CD4-positive, alpha-beta T cell treated with Interleukin-4 for 1 hour (primary cell): ENCODE measurements at regions not wholly inside any gene's neighbourhood (a gene's known extent, or its start where the extent isn't known, plus 50 kb on each side); places are given as distances from the start of the nearest gene placed in this dataset.
"Not testable (repeated sequence)": the region's sequence is repeated elsewhere in the genome, so short reads cannot be mapped to it uniquely, and the experiment has no call there.

Experiments used
- DNase-seq, 2 donors: peaks; one replicate each; pipeline ENCODE4 v3.0.0-alpha.2; 2020 to 2022

GRCh38 chr1:57532299-57532698 lies 108.4 kb upstream of the DAB1 start:
- DNase-seq: no peak

- DNase-seq: not testable (repeated sequence)
These were observed 107.0 kb upstream of the DAB1 start for GRCh38 chr1:57530911-57531260.

- no peak for DNase-seq
These were observed 106.5 kb upstream of the DAB1 start for GRCh38 chr1:57530206-57530910.

GRCh38 chr1:57522575-57522974 lies 98.7 kb upstream of the DAB1 start:
- DNase-seq: no peak

- DNase-seq: no peak
These were observed 97.1 kb upstream of the DAB1 start for GRCh38 chr1:57520743-57521515.

GRCh38 chr1:57518496-57518895 lies 94.6 kb upstream of the DAB1 start:
- DNase-seq: no peak

GRCh38 chr1:57517587-57518374 lies 93.9 kb upstream of the DAB1 start:
- no peak for DNase-seq

DNA sequence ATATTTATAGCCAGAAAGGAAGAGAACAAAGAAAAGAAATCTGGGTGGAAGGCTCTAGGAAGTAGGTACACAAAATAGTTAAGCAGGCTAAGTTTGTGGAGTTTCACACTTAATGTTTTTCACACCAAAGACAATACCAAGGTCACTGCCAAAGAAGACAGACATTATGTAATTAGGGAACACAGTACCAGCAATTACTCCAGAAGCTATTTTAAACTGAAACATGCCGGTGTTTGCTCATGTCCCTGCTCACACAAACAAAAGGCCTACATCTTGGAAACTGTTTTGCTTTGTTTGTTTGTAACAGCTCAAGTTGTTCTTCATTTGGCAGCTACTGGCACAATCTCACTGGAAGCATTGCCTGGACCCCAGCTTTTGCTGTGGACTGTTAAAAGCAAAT lies 88.5 kb upstream of the DAB1 start:
- no peak for DNase-seq

GRCh38 chr1:57506941-57507340 lies 83.1 kb upstream of the DAB1 start:
- no peak for DNase-seq

DNA sequence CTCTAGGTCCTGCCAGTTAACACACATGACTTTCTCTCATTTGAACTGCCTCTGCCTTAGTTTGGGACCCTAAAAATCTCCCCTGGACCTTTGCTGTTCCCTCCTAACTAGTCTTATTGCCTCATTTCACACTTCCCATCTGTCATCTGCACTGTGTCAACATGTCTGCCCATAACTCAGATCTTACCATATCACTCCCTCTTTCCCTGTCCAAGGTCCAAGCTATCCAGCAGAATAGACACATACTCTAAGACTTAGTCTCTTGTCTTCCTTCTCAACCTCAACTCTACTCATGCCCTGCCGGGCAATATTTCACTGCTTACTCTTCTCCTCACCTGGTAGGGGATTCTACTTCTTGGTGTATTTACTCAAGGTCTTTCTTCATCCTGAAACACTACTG lies 79.5 kb upstream of the DAB1 start:
- no peak for DNase-seq

GRCh38 chr1:57500136-57500830 lies 76.4 kb upstream of the DAB1 start:
- DNase-seq: no peak

- DNase-seq: no peak
These were observed 70.7 kb upstream of the DAB1 start for GRCh38 chr1:57494530-57495079.

GRCh38 chr1:57492586-57493226 lies 68.8 kb upstream of the DAB1 start:
- DNase-seq: no peak

DNA sequence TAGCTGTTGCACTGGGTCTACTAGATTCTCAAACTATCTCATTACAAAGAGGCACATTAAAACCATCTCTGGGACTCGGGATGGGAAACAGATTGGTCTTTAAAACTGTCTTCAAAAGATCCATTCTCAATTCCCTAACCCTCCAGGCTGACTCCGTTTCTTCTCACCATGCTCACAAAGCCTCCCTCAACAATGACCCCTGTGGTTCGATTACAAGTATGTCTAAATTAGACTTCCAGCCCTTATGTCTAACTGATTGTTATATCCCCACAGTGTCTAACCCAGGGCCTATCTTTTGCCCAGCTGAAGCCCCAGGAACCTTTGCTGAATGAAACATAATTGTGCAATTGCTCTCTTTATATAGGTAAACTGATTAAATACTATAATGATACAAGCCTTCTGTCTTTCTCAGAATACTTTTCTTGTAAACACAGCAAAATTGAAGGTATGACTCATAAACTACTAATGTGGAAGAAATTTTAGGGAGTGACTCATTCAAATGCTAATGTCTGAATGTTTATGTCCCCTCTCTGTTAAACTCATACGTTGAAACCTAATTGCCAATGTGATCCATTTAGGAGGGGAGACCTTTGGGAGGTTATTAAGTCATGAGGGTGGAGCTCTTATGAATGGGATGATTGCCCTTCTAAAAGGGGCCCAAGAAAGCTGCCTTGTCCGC lies 65.6 kb upstream of the DAB1 start:
- DNase-seq: no peak

DNA sequence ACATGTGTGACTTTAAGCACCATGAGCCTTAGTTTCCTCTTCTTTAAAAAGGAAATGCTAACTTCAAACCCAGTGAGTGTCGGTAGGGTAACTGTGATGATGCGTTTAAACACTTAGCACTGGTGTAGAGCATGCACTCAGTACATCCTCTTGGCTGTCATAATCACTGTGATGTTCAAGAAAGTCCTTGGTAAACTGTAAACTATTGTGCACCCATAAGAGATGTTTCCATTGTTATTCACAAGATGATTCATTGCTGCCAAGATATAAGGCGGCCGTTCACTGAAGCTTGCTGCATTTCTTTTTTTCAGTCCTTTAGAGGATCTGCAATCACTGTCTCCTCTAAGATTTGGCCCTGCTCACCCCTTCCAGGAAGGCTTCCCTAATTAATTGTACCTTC lies 61.8 kb upstream of the DAB1 start:
- no peak for DNase-seq

GRCh38 chr1:57483954-57484353 lies 60.1 kb upstream of the DAB1 start:
- DNase-seq: no peak

GRCh38 chr1:57479471-57479870 lies 55.6 kb upstream of the DAB1 start:
- no peak for DNase-seq

GRCh38 chr1:57475366-57475765 lies 51.5 kb upstream of the DAB1 start:
- no peak for DNase-seq

DNA sequence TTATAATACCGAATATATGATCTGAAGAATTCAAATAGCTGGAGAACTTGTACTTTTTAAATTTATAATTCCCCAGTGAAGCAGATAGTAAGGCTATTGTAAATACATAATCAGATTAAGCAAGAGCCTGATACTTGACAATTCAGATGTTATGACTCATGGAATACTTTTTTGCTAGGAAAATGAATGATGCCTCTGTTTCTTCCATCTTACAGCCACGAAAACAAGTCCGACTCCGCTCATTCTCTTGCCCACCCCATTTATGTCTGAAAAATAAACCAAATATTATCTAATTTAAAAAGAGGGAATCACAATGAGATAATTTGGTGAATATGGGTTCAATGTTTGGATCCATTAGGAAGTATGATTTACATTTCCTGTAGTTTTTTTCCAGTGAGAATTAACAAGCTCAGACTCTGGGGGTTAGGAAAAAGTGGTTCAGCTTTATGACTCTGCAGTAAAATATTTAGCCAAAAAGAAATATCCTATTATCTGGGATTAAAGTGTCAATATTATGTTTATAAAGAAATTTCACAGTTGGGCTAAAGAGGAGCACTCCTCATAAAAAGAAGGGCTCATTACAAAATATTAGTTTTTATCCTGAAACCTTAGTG lies 50.4 kb upstream of the DAB1 start:
- DNase-seq: no peak
